Head of caudate nucleus (tissue), 42 donors: ENCODE measurements at regions not wholly inside any gene's neighbourhood (a gene's known extent, or its start where the extent isn't known, plus 50 kb on each side); places are given as distances from the start of the nearest gene placed in this dataset.
"Not testable (repeated sequence)": the region's sequence is repeated elsewhere in the genome, so short reads cannot be mapped to it uniquely, and the experiment has no call there.

Experiments used
- DNase-seq, 42 donors: peaks; one replicate each; pipeline versions ENCODE4 v3.0.0 to v3.0.0-alpha.2; 2020 to 2021; ENCODE audit warnings: mixed read lengths in 7 of 42
- intact Hi-C: fragments of 100-400 bp; cut with DNase I; formaldehyde crosslinking; loops from one replicate; pipeline ENCODE4 v1.15.0; 2022

GRCh38 chr12:59113831-59114615, 193.7 kb upstream of the LRIG3 start:
- DNase-seq = peak; percentile 64 to 93 (median 81)
- intact Hi-C loops = loop anchor here (5.0 kb wide), 1 partner anchor 258 kb away; no protein-coding TSS in a partner anchor

GRCh38 chr12:59111851-59112250, 191.5 kb upstream of the LRIG3 start:
- intact Hi-C loops = loop anchor here (5.0 kb wide), 1 partner anchor 260 kb away; no protein-coding TSS in a partner anchor
- DNase-seq = no peak

GRCh38 chr12:59108516-59108915, 188.2 kb upstream of the LRIG3 start:
- intact Hi-C loops, DNase-seq: not testable (repeated sequence)

GRCh38 chr12:59100585-59100984, 180.3 kb upstream of the LRIG3 start:
- no peak for DNase-seq
- intact Hi-C loops = no loop called here

- intact Hi-C loops = no loop called here
- DNase-seq = no peak
These were observed 177.6 kb upstream of the LRIG3 start for GRCh38 chr12:59097876-59098275.

- intact Hi-C loops = no loop called here
- DNase-seq = no peak
These were observed 175.9 kb upstream of the LRIG3 start for GRCh38 chr12:59096246-59096645.

- no peak for DNase-seq
- intact Hi-C loops = no loop called here
These were observed 172.9 kb upstream of the LRIG3 start for GRCh38 chr12:59093073-59093772.

GRCh38 chr12:59088673-59089072, 168.4 kb upstream of the LRIG3 start:
- no peak for DNase-seq
- intact Hi-C loops = no loop called here

- intact Hi-C loops = no loop called here
- DNase-seq = no peak
These were observed 167.4 kb upstream of the LRIG3 start for GRCh38 chr12:59087691-59088090.

GRCh38 chr12:59087077-59087673, 166.9 kb upstream of the LRIG3 start:
- intact Hi-C loops = no loop called here
- DNase-seq = peak in 3 of 42 donors; percentile 8 to 10 (median 8)

GRCh38 chr12:59086126-59086525, 165.8 kb upstream of the LRIG3 start:
- intact Hi-C loops = no loop called here
- no peak for DNase-seq

- intact Hi-C loops = no loop called here
- DNase-seq = no peak
These were observed 165.4 kb upstream of the LRIG3 start for GRCh38 chr12:59085690-59086089.

GRCh38 chr12:59084511-59085375, 164.4 kb upstream of the LRIG3 start:
- intact Hi-C loops = no loop called here
- DNase-seq = no peak

- DNase-seq = no peak
These were observed 162.6 kb upstream of the LRIG3 start for GRCh38 chr12:59082952-59083351.

GRCh38 chr12:59080101-59080500, 159.8 kb upstream of the LRIG3 start:
- intact Hi-C loops = no loop called here
- no peak for DNase-seq

More at GRCh38 chr12:59082952-59083351, 162.6 kb upstream of the LRIG3 start:
- intact Hi-C loops = no loop called here

GRCh38 chr12:59079472-59079871, 159.2 kb upstream of the LRIG3 start:
- intact Hi-C loops = no loop called here
- DNase-seq = no peak

- intact Hi-C loops = no loop called here
These were observed 158.7 kb upstream of the LRIG3 start for GRCh38 chr12:59079002-59079401.

GRCh38 chr12:59077575-59078426, 157.5 kb upstream of the LRIG3 start:
- no peak for DNase-seq
- intact Hi-C loops = no loop called here

More at GRCh38 chr12:59079002-59079401, 158.7 kb upstream of the LRIG3 start:
- DNase-seq = no peak
